K562 (cell line): ENCODE measurements at regions not wholly inside any gene's neighbourhood (a gene's known extent, or its start where the extent isn't known, plus 50 kb on each side); places are given as distances from the start of the nearest gene placed in this dataset.

Experiments
- ATAC-seq: fragments of 200-7000 bp; cut with Tn5 transposase; 3 replicates; pipeline ENCODE4 v1.9.1; 2020; ENCODE audit warnings: moderate library complexity
- BruUV-seq: library from RNA; stranded (reverse); fragments of 400-500 nt; replicated peaks from 2 replicates; lab custom pipeline; 2021; lab: Mats Ljungman, UMichigan
- CTCF ChIA-PET: fragments of 300-600 bp; formaldehyde crosslinking; extraction: SDS; loops from one replicate; lab custom pipeline; 2021; ENCODE audit warnings: low intra/inter-chr PET ratio; lab: Yijun Ruan, JAX
- POLR2A ChIA-PET: fragments of 300-600, 350-650 bp; sonication (Branson Sonifier 250); formaldehyde crosslinking; extraction: SDS; loops from one replicate; lab custom pipeline; 2021; ENCODE audit warnings: antibody characterized with exemption, inconsistent platforms; lab: Yijun Ruan, JAX
- DNase-seq, 4 experiments: peaks; one replicate each; pipeline versions ENCODE4 v3.0.0 to v3.0.0-alpha.2; 2011 to 2018; ENCODE audit warnings: low spot score in 3 of 4, mixed read lengths in 3 of 4; ENCODE audit errors: extremely low read depth in 1 of 4
- FAIRE-seq: peaks from 2 replicates; lab custom pipeline; 2011; peaks lifted over from hg19 to GRCh38; lab: Jason Lieb, UNC
- H2AFZ ChIP-seq: 2 replicates; pipeline ENCODE4 v1.6.0; 2011; ENCODE audit warnings: low read depth, low read length, control low read depth, inconsistent platforms
- H3K27ac ChIP-seq: fragments of 200-600 bp; 3 replicates; pipeline ENCODE4 v1.8.0; 2011; ENCODE audit warnings: low read depth, mild to moderate bottlenecking, control low read depth, inconsistent platforms, low read length, moderate library complexity, mixed read lengths; ENCODE audit errors: extremely low read depth
- H3K27me3 ChIP-seq, 2 experiments: fragments of 300-600 bp in 1 of 2; 2 replicates in 1 of 2; 3 replicates in 1 of 2; pipeline versions ENCODE4 v1.6.0 to v1.8.0; 2011; ENCODE audit warnings: inconsistent platforms in 2 of 2, low read length in 2 of 2, mild to moderate bottlenecking in 1 of 2, mixed read lengths in 1 of 2, moderate library complexity in 1 of 2; ENCODE audit not compliant: control insufficient read depth in 2 of 2, insufficient read depth in 2 of 2
- H3K36me3 ChIP-seq: fragments of 300-600 bp; 3 replicates; pipeline ENCODE4 v1.8.0; 2011; ENCODE audit warnings: mild to moderate bottlenecking, low read length, inconsistent platforms; ENCODE audit not compliant: control insufficient read depth, insufficient read depth
- H3K4me1 ChIP-seq, 2 experiments: fragments of 200-600 bp in 1 of 2; replicated peaks in 1 of 2; 2 replicates in 1 of 2; 3 replicates in 1 of 2; pipeline versions ENCODE4 v1.5.1 to v1.8.0; 2011; ENCODE audit warnings: inconsistent platforms in 2 of 2, low read length in 2 of 2, mild to moderate bottlenecking in 1 of 2, mixed read lengths in 1 of 2, moderate library complexity in 1 of 2; ENCODE audit not compliant: control insufficient read depth in 2 of 2, insufficient read depth in 2 of 2
- H3K4me2 ChIP-seq: 2 replicates; pipeline ENCODE4 v1.6.1; 2011; ENCODE audit warnings: low read length, control low read depth, inconsistent platforms, mixed read lengths; ENCODE audit not compliant: insufficient read depth
- H3K4me3 ChIP-seq: fragments of 200-600 bp; sonication (generic), shearing (Covaris generic); 2 replicates; pipeline ENCODE4 v1.5.1; 2016; ENCODE audit warnings: control low read depth, inconsistent platforms
- H3K79me2 ChIP-seq: fragments of 200-600 bp; 3 replicates; pipeline ENCODE4 v1.8.0; 2011; ENCODE audit warnings: low read length, inconsistent platforms; ENCODE audit not compliant: control insufficient read depth, insufficient read depth
- H3K9ac ChIP-seq, 2 experiments: 2 replicates each; pipeline versions ENCODE4 v1.6.0 to v1.6.1; 2011; ENCODE audit warnings: low read depth in 2 of 2, low read length in 2 of 2, control low read depth in 1 of 2, inconsistent platforms in 1 of 2, mild to moderate bottlenecking in 1 of 2, mixed read lengths in 1 of 2; ENCODE audit not compliant: insufficient read depth in 1 of 2
- H3K9me1 ChIP-seq: one replicate; pipeline ENCODE4 v1.6.0; 2011; ENCODE audit warnings: inconsistent platforms, mild to moderate bottlenecking, low read length, moderate library complexity; ENCODE audit not compliant: control insufficient read depth, insufficient read depth
- H3K9me3 ChIP-seq: replicated peaks from 2 replicates; pipeline ENCODE4 v1.5.1; 2011; ENCODE audit warnings: low read depth, low read length, inconsistent platforms; ENCODE audit not compliant: control insufficient read depth, insufficient read depth
- H4K20me1 ChIP-seq: replicated peaks from 2 replicates; pipeline ENCODE4 v1.6.1; 2011; ENCODE audit warnings: low read length, inconsistent platforms, mixed read lengths; ENCODE audit not compliant: control insufficient read depth, insufficient read depth
- CAMTA2 ChIP-seq: fragments of 250-450 bp; sonication (Bioruptor Pico); conservative IDR thresholded peaks from 2 replicates; pipeline ENCODE4 v1.5.1; 2022
- CEBPG ChIP-seq, 3 experiments: fragments of 200-800 bp in 1 of 3; sonication (Bioruptor generic) in 1 of 3; sonication (generic) in 1 of 3; formaldehyde crosslinking in 1 of 3; IDR thresholded peaks in 2 of 3; conservative IDR thresholded peaks in 1 of 3; 2 replicates each; pipeline versions ENCODE4 v1.6.1 to v1.8.0; 2016 to 2022; ENCODE audit warnings: missing compliant biosample characterization in 2 of 3, missing genetic modification characterization in 2 of 3, mild to moderate bottlenecking in 1 of 3, missing genetic modification reagents in 1 of 3
- CREB5 ChIP-seq: fragments of 250-450 bp; sonication (Bioruptor Pico); IDR thresholded peaks from 2 replicates; pipeline ENCODE4 v1.5.0; 2020; ENCODE audit warnings: mild to moderate bottlenecking
- HNRNPH1 ChIP-seq: fragments of 200-400 bp; formaldehyde crosslinking; optimal IDR thresholded peaks from 2 replicates; pipeline ENCODE3; 2017; ENCODE audit warnings: low read depth, mild to moderate bottlenecking, low read length, moderate library complexity
- KDM5B ChIP-seq: fragments of 200-600 bp; sonication (generic); IDR thresholded peaks from 2 replicates; pipeline ENCODE4 v1.6.1; 2012; ENCODE audit warnings: low read depth, mild to moderate bottlenecking, moderate library complexity, low read length, control low read depth, inconsistent platforms; ENCODE audit not compliant: insufficient replicate concordance
- MAFF ChIP-seq: IDR thresholded peaks from 2 replicates; pipeline ENCODE4 v1.6.1; 2012; ENCODE audit warnings: low read length, improper control_type of control experiment
- MAFG ChIP-seq: fragments of 450-650 bp; conservative IDR thresholded peaks from 2 replicates; pipeline ENCODE4 v1.6.1; 2016; ENCODE audit warnings: missing genetic modification characterization, missing compliant biosample characterization
- MAFK ChIP-seq: IDR thresholded peaks from 2 replicates; pipeline ENCODE4 v1.6.1; 2011; ENCODE audit warnings: low read length, improper control_type of control experiment
- NCOA1 ChIP-seq: fragments of 450-650 bp; IDR thresholded peaks from 2 replicates; pipeline ENCODE4 v1.6.1; 2016; ENCODE audit warnings: low read depth
- SMARCB1 ChIP-seq: IDR thresholded peaks from 2 replicates; pipeline ENCODE4 v1.6.1; 2011; ENCODE audit warnings: improper control_type of control experiment, low read depth; ENCODE audit not compliant: insufficient read length
- SMC3 ChIP-seq: conservative IDR thresholded peaks from 2 replicates; pipeline ENCODE4 v1.6.1; 2011; ENCODE audit warnings: low read depth, low read length, improper control_type of control experiment; ENCODE audit not compliant: insufficient read depth
- ZNF24 ChIP-seq: fragments of 450-650 bp; IDR thresholded peaks from 2 replicates; pipeline ENCODE4 v1.6.1; 2016
- ZNF316 ChIP-seq: fragments of 450-650 bp; IDR thresholded peaks from 2 replicates; pipeline ENCODE4 v1.6.1; 2016
- ZNF398 ChIP-seq: fragments of 250-450 bp; sonication (Bioruptor Pico); IDR thresholded peaks from 2 replicates; pipeline ENCODE4 v1.8.0; 2021; ENCODE audit warnings: moderate library complexity, mild to moderate bottlenecking, inconsistent platforms
- ZNF609 ChIP-seq: sonication (generic); formaldehyde crosslinking; IDR thresholded peaks from 2 replicates; pipeline ENCODE4 v1.8.1; 2023; ENCODE audit warnings: missing genetic modification reagents, mild to moderate bottlenecking, borderline replicate concordance
- WGBS: fragments of 100-300 bp; shearing (Covaris generic); methylation state at CpG from one replicate; pipeline ENCODE4 v1.1.6; 2016; ENCODE audit warnings: low coverage, mixed read lengths; ENCODE audit not compliant: insufficient coverage; ENCODE audit errors: missing lambda C conversion rate; 5-methylcytosine and 5-hydroxymethylcytosine counted together
- in situ Hi-C: fragments of 300-500 bp; cut with MboI; formaldehyde crosslinking; loops from 4 replicates; pipeline ENCODE4 v1.15.0; 2018; ENCODE audit warnings: inconsistent platforms, mixed read lengths
- intact Hi-C: fragments of 100-400 bp; cut with micrococcal nuclease; formaldehyde crosslinking; loops from 2 replicates; pipeline ENCODE4 v1.14.2; 2022

GRCh38 chr2:235257590-235257989 is 236.3 kb upstream of the AGAP1 start:
- no peaks in the 10 kb centered on the region for H3K79me2 ChIP-seq
- intact Hi-C loops, result no loop called here
- H4K20me1 ChIP-seq, result no peaks in the 10 kb centered on the region
- H3K4me1 ChIP-seq, result no peaks in the 10 kb centered on the region
- H3K27ac ChIP-seq, result no peak overlapping the region
- BruUV-seq, result no TSS peak
- ChIA-PET CTCF (no interaction called here), POLR2A (no interaction called here)
- H2AFZ ChIP-seq, result no peak overlapping the region
- H3K36me3 ChIP-seq, result no peaks in the 10 kb centered on the region
- DNase-seq (no peak), FAIRE-seq (no peak), ATAC-seq (no peak)
- H3K4me3 ChIP-seq, result no peak overlapping the region
- TF ChIP-seq SMARCB1 (no peak), ZNF398 (CRISPR knock-in tag) (no peak), SMC3 (no peak), CAMTA2 (no peak), CEBPG (CRISPR knock-in tag; IDR thresholded peaks at IDR 0.05) (no peak), CEBPG (tag; conservative IDR thresholded peaks at IDR 0.05 in 1 of 2, IDR thresholded peaks at IDR 0.05 in 1 of 2) (no peak), MAFF (peak; percentile 45), HNRNPH1 (no peak), ZNF609 (no peak), CREB5 (no peak), KDM5B (no peak), ZNF316 (peak; percentile 62), NCOA1 (no peak), ZNF24 (no peak), MAFG (peak; percentile 32; the same call in 1 of the 2 replicates), MAFK (peak; percentile 36)
- in situ Hi-C loops, result no loop called here
- 0% methylated on average over 1 of the region's 1 CpG for WGBS
- H3K9ac ChIP-seq, result no peak overlapping the region
- H3K9me1 ChIP-seq, result no peaks in the 10 kb centered on the region
- H3K4me2 ChIP-seq, result no peak overlapping the region
- H3K27me3 ChIP-seq, result peaks cover 2 to 4% of the 10 kb centered on the region in 2 experiments; a peak in 3 of 5 replicates
- H3K9me3 ChIP-seq, result no peaks in the 10 kb centered on the region; the same call in 1 of the 2 replicates
